ENCODE measurements at regions not wholly inside any gene's neighbourhood (a gene's known extent, or its start where the extent isn't known, plus 50 kb on each side); places are given as distances from the start of the nearest gene placed in this dataset.
"Not testable (repeated sequence)": the region's sequence is repeated elsewhere in the genome, so short reads cannot be mapped to it uniquely, and the experiment has no call there.

DNA sequence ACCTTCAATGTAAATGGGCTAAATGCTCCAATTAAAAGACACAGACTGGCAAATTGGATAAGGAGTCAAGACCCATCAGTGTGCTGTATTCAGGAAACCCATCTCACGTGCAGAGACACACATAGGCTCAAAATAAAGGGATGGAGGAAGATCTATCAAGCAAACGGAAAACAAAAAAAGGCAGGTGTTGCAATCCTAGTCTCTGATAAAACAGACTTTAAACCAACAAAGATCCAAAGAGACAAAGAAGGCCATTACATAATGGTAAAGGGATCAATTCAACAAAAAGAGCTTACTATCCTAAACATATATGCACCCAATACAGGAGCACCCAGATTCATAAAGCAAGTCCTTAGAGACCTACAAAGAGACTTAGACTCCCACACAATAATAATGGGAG, 161.6 kb downstream of the AHSP start:
- TF ChIP-seq CTCF (IDR thresholded peaks at IDR 0.05); GABPA (IDR thresholded peaks at IDR 0.05; ENCODE audit: low read depth); EP300 (IDR thresholded peaks at IDR 0.05; ENCODE audit: borderline replicate concordance in 1 of 2, low read depth in 1 of 2, low read length in 1 of 2); POLR2AphosphoS5 (IDR thresholded peaks at IDR 0.05; ENCODE audit: low read depth, low read length); REST (IDR thresholded peaks at IDR 0.05; ENCODE audit: low read depth, low read length): not testable (repeated sequence)
